Endothelial cell of hepatic sinusoid (primary cell): ENCODE measurements at regions not wholly inside any gene's neighbourhood (a gene's known extent, or its start where the extent isn't known, plus 50 kb on each side); places are given as distances from the start of the nearest gene placed in this dataset.
"Not testable (repeated sequence)": the region's sequence is repeated elsewhere in the genome, so short reads cannot be mapped to it uniquely, and the experiment has no call there.

ENCODE experiments used
- in situ Hi-C: cut with HindIII; loops from 2 replicates; pipeline ENCODE4 v1.10.0; 2017; ENCODE audit warnings: low sequenced_read_pairs

DNA sequence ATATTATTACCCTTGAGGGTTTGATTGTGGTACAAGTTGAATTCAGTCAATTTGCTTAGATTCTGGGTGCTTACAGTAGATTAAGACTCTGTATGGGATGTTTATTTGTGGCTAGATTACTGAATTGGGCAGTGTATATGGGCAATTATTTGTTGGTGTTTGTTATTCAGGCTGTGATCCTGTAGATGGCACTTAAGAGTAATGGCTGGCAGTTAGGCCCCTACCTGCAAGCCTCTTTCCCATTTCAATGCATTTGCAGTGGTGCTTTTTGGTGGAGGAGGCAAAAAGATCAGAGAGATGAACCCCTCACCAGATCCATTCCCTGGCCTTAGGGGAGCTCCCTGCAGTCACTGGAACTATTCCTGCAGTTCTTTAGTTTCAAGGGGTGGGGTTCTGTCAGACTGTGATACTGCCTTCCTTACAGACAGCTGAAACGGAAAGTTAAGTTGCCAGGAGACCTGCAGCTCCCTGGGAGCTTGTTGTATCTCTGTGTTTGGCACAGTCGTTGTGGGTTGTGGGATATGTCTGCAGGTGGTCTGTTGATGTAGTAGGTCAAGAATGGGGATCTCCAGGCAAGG lies 199.5 kb downstream of the AASDHPPT start:
- in situ Hi-C loops, result no loop called here

DNA sequence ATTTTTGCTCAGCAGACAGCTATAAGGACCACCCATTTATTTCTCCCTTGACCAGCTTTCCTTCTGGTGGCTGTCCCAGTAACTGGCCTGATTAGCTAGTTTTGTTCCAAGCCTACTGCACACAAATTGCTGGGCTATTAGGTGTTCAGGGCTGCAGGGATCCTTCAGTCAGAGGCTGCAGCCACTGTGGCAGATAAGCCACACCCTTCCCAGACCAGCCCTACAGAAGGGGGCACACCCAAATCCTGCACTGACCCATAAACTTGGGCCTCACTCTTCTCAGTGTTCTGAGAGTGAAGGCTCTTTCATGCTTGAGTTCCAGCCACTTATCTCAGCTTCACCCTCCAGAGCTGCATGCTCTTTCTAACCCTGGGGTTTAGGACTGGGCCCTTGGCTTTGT lies 200.0 kb downstream of the AASDHPPT start:
- in situ Hi-C loops, result no loop called here

DNA sequence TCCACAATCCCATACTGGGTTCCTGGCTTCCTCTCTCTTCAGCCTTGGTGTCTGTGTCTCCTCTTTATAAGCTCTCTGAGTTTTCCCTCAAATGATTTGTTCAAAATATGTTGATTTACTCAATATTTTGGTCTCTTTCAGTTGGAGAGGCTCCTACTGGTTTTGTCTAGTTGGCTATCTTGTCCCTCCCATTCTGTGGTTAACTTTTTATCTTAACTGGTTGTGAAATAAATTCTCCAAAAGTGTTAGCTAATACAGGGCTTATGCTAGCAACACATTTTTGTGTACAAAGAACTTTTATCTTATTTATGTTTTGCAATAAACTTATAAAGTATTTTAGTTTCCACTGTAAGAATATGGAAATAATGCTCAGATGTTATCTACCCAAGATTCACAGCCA lies 200.9 kb downstream of the AASDHPPT start:
- in situ Hi-C loops, result no loop called here

DNA sequence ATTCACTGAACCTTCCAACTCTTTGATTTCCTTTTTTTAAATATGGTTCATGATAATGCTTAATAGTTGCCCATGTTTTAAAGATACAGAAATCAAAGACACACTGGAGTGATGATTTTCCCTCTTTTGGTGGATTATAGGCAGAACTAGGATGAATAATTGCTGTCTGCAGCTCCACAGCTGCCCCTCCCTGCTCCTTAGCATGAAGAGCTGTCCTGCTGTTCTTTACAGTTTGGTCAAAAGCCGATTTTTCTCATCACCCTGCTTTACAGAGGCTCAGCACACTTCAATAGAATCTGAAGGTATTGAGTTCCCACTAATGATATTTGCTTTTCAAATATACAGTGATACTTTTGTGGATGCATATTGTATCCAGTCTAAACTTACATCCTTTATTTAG lies 202.6 kb downstream of the AASDHPPT start:
- in situ Hi-C loops, result no loop called here

DNA sequence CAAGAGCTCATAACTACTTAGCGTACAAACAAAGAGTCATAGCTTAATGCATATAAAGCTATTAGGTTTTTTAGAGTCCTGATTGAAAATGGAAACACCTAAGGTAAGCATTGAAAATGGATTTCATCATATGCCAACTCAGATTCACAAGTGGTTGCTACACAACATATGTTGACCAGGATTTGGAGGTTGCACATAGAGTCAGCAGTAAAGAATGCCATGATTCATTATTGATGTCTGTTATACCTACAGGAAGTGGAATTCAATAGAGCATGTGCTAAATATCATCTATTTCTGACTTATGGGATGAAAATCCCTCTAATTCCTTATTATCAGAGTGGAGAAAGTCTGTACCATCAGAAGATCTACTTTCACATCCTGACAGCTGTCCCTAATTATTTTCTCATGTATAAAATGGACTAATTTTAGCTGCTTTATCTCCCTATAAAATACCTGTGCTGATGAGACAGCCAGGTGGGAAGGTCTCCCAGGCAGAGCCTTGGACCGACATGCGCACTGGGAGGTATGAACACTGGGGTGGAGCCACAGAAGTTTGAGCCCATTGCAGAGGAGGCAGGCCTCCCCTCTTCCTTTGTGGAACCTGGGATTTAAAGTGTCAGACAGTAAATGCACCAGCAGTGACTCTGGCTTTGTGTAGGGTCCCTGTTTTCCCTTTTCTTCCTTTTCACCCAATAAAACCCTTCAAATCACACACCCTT lies 204.2 kb downstream of the AASDHPPT start:
- in situ Hi-C loops, result no loop called here

DNA sequence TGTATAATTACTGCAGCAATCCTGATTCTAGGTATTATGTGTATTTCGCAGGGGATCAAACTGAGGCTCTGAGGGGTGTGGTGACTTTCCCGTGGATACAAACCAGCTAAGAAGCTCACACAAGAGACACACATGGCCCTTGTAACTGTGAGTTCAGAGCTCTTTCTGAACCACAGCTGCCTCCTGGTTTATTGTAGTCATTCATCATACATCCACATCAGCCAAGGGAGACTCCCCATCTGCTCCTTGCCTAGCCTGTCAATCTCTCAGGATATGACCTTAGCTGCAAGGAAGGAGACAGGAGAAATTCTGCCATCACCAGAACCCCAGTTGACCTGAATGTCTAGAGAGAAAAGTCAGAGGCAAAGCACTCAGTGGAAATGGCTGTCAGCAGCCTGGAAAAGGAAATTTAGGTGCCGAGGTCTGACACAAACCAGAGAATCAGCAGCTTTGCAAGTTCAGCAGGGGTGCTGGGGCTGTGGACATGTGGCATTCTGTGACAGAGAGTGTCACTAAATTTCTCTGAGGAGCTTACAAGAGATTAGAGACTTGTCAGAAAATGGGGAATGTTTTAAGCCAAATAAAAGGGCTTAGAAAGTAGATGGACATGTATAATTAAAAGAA lies 209.5 kb downstream of the AASDHPPT start:
- in situ Hi-C loops, result no loop called here

DNA sequence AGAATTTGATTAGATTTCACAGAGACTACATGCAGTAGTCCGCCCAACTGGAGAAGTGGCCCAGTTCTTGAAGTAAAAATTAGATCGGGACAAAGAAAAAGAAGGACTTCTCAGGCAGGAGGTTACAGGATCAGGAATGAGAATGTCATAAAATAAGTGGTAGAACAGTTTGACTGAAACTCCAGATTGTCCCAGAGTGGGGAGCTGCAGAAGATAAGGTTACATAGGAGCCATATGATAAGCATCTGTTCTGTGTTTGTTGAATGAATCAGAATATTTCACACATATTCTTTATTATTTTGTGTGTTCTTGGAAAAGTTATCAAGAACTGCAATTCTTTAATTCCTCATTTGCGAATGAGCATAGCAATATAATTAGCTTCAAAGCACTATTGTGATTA lies 210.6 kb downstream of the AASDHPPT start:
- in situ Hi-C loops, result no loop called here

DNA sequence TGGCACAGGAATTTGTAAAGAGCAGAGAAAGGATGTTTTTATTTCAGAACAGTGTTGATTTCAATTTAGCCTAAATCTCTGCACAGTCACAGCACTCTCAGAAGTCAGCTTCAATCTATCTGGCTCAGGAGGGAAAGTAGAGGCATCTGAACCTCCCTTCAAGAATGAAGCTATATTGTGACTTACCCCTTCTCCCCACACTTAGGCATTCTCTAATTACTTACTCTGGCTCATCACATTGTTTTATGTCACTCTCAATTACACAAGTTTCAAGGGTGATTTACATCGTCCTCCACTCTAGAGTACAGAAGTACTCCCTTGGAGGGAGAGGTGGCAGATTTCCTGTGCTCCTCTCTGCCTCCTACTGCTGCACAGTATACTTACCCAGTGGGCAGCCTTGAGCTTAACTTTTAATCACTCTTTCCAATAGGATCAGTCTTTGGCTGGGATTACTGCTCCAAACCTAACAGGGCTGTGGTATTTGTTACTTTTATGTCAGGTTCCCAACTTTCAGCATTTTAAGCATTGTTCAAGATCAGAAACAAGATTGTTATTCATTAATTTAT lies 211.4 kb downstream of the AASDHPPT start:
- in situ Hi-C loops, result no loop called here

DNA sequence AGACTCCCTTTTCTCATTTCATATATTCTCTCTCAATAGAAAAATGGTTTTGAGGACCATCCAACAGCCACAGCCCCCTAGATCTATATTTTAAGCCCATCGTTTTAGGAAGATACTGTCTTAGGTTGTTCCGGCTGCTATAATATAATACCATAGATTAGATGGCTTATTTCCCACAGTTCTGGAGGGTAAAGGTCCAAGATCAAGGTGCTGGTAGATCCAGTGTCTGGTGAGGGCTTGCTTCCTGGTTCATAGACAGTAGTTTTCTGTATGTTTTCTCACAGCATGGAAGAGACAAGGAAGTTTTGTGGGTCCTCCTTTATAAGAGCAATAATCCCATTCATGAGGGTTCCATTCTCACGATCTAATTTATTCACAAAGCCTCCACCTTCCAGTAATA lies 215.1 kb downstream of the AASDHPPT start:
- in situ Hi-C loops, result no loop called here

DNA sequence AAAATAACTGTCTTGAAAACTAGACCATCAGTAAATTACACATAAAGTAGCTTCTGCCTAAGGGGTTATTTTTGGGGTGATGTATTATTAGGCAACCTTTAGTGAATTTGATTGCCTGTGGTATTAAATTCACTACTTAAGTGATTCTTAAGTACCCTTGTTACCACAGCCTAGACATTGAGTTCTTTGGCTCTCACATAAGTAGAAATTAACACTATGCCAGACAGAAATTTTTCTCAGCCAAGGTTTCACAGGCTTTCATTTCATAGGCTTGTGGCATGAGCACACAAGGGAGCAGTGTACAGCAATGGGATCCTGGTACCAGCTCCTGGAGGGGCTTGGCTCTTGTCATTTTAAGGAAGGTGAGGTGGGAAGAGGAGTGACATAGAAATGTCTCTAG lies 218.5 kb downstream of the AASDHPPT start:
- in situ Hi-C loops, result no loop called here

DNA sequence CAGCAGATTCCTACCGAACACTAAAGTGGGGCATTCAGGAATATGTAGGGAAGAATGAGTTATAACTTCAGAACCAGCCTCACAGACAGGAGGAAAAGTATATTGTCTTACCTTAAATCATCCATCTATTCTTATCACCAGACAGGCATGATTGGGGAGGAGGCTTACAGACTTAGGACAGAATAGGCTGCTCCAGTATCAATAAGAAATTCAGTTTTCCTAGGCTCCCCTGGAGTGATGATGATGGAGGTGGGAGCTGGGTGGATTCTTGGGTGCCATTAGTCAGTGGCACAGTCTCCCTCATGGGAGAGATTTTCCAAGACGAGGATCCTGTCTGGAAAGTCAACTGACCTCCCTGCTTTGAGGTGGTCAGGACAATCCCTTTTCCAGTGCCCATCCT lies 225.0 kb downstream of the AASDHPPT start:
- in situ Hi-C loops, result no loop called here

DNA sequence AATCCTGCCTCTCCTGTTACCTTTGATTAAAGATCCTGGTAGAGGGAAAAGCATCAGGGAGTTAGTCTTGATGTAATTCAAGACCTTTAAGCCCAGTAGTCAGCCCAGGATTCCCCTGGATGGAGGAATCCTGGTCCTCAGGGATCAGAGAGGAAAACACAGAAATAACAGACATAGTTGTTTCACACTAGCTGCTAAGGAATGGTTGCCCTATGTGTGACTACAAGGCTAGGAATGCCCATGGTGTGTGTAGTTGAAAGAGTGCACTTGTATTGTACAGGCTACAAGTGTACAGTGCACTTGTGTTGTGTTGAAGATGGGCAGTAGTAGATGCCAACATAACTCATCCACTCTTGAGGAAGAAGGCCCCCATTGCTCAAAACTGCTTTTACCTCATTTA lies 226.8 kb downstream of the AASDHPPT start:
- in situ Hi-C loops, result no loop called here

DNA sequence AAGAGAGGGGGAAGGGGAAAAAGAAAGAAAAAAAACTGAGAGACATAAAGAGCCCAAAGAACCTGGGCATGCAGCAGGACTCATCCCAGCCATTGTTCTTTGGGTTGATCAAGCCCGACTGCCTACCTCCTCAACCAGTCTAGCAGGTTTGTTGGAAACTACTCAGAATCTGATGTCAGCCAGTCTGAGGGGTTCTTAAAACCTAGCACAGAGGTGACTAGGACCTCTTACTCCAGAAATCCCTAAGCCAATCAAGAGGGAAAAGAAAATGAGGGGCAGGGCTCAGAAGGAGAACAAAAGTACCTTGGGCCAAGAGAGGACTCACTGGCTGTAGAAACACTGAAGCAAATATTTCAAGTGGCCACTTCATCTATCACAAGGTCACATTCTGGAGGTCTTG lies 228.0 kb downstream of the AASDHPPT start:
- in situ Hi-C loops, result loop anchor here (5.0 kb wide), 1 partner anchor 72 kb away; no protein-coding TSS in a partner anchor

DNA sequence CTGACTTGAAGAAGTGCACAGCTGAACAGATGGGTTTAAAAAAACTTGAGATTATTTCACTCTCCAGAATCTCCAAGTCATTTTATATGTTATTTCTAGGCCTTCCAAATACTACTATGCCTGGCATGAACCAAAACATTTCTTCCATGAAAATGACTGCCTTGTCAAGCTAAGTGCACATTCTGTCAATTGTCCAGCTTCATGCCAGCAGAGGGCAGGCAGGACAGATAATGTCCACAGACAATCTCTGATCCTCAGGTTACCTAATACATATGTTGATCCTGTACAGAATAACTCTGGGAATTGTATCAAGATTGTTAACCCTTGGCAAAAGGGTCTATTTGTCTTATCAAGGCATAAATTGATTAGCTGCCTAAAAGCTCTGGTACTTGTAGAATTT lies 229.5 kb downstream of the AASDHPPT start:
- in situ Hi-C loops, result loop anchor here (5.0 kb wide), 1 partner anchor 70 kb away; no protein-coding TSS in a partner anchor

DNA sequence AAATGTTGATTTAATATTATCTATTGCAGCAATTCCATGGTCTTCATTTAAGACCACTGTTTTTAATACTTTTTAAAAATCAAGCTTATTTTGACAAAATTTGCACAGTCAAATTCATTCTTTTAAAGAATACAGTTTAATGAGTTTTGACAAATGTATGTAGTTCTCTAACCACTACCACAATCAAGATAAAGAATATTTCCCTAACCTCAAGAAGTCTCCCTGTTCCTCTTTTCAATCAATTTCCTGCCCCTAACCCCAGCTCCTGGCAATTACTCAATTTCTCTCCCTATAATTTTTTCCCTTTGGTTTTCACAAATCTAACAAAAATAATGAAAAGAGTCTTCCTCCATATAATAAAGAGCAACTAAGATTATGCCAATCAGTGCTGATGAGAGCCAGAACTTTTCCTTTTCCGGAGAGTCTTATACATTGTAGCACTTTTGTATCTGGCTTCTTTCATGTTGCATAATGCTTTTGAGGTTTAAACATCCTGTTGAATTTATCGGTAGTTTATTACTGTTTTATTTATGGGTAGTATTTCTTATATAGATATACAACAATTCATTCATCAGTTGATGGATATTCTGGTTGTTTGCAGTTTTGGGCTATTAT lies 231.7 kb downstream of the AASDHPPT start:
- in situ Hi-C loops, result loop anchor here (5.0 kb wide), 1 partner anchor 68 kb away; no protein-coding TSS in a partner anchor

DNA sequence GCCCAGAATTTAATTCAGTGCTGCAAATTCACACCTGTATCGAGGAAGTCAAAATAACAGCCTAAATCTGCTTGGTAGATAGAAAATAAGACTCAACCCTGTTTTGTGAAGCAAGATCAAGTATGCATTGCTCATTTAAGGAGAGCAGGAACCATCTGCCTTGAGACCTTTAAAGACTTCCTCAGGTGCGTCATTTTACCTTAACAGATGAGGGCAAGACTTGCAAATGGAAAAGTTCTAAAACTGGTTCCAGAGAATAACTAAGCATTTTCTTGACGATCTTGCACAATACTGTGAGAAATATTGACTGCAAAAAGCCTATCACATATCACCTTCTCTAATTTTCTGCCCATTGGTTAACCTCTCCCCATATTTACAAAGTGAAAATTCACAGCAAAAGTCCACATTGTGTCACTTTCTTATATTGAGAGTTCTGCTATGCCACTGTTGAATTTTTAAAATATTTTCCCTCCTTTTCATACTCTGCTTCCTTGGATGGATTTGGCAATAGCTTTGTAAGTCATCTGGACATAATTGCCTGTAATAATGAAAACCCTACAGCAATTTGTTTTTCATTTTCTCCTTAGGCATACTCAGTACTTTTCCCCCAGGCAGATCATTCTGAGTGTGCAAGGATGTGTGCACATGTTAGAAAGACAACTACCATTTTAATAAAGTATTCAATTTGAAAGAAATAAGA lies 234.2 kb downstream of the AASDHPPT start:
- in situ Hi-C loops, result no loop called here

DNA sequence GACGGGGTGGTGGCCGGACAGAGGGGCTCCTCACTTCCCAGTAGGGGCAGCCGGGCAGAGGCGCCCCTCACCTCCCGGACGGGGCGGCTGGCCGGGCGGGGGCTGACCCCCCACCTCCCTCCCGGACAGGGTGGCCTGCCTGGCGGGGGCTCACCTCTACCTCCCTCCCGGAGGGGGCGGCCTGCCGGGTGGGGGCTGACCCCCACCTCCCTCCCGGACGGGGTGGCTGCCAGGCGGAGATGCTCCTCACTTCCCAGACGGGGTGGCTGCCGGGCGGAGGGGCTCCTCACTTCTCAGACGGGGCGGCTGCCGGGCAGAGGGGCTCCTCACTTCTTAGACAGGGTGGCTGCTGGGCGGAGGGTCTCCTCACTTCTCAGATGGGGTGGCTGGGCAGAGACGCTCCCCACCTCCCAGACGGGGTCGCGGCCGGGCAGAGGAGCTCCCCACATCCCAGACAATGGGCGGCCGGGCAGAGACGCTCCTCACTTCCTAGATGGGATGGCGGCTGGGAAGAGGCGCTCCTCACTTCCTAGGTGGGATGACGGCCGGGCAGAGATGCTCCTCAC lies 239.8 kb downstream of the AASDHPPT start:
- in situ Hi-C loops, result not testable (repeated sequence)

DNA sequence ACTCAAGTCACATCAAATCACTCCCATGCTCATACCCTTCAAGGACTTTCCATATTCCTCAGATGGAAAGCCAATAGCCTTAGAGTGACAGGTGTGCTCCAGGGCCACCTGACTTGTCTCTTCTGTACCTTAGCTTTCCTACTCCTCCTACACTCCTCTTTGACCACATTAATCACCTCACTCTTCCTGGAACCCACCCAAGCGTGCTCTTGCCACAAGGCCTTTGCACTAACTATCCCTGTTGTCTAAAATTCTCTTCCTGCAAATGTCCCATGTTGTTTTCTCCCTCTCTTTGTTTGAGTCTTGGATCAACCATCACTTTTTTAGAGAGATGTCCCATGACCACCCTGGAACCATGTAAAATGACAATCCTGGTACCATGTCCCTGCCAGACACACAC lies 244.1 kb downstream of the AASDHPPT start:
- in situ Hi-C loops, result no loop called here

DNA sequence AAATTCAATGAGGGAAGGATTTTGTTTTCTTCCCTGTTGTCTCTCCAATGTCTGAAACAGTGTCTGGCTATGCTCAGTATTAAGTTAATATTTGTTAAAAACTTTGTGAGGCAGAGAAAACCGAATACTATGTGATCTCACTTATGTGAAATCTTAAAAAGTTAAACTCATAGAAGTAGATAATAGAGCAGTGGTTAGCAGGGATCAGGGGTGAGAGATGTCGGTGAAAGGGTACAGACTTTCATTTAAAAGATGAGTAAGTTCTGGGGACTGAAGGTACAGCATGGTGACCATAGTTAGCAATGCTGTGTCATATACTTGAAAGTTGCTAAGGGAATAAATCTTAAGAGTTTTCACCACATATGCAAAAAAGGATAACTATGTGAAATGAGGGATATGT lies 244.6 kb downstream of the AASDHPPT start:
- in situ Hi-C loops, result no loop called here

DNA sequence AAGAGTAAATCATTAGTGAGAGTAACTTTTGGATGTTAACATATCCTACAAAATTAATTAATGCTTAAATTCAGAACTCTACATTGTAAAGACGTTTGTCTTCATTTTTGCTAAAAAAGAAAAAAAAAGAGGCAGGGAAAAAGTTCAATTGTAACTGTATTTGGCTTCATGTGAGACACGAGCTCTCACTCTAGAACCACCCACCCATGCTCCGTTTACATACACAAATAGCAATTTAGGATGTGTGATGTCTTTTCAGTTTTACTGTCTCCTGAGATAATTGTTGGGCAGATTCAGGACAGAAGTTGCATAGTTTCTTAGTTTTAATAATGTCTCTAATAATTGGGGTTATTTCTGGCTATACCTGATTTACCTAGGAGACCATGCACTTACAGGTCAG lies 248.6 kb downstream of the AASDHPPT start:
- in situ Hi-C loops, result no loop called here

DNA sequence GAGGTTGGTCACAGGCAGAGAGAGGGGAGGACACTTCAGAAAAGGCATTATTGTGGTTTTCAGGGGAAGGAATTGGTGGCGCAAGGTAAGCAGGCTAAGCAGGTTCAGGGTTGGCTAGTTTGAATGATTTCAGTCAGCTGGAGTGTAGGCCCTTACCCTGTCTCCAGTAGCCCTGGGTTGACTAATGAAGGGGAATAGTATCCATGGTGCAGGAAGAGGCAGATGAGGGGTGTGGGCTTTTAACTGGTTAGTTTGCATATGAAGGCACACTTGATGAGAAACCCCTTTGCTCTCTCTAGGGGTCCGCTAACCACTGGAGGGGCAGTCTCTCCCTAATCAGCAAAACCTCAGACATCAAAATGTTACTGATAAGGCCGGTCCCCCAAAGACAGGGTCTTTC lies 249.7 kb downstream of the AASDHPPT start:
- in situ Hi-C loops, result no loop called here
